ENCODE measurements at regions not wholly inside any gene's neighbourhood (a gene's known extent, or its start where the extent isn't known, plus 50 kb on each side); places are given as distances from the start of the nearest gene placed in this dataset.

- Histone ChIP-seq H3K27me3 (no peaks in the 10 kb centered on the region), H3K36me3 (no peaks in the 10 kb centered on the region), H3K9me3 (no peaks in the 10 kb centered on the region), H3K27ac (no peak overlapping the region), H3K4me3 (replicated peaks in 1 of 3) (no peak overlapping the region), H3K4me1 (no peaks in the 10 kb centered on the region)
- DNase-seq: no peak
- no peak for TF ChIP-seq POLR2A (IDR thresholded peaks at IDR 0.05)
- TF ChIP-seq CTCF (IDR thresholded peaks at IDR 0.05): no peak
- intact Hi-C loops (cut with DNase I): no loop called here
Observed at GRCh38 chr3:117003501-117003900, 293.9 kb downstream of the TUSC7 start.

- Histone ChIP-seq H3K4me3 (replicated peaks in 1 of 3) (no peak overlapping the region), H3K4me1 (no peaks in the 10 kb centered on the region), H3K27ac (no peak overlapping the region), H3K36me3 (no peaks in the 10 kb centered on the region), H3K27me3 (no peaks in the 10 kb centered on the region), H3K9me3 (no peaks in the 10 kb centered on the region)
- intact Hi-C loops (cut with DNase I): no loop called here
- DNase-seq: no peak
- TF ChIP-seq CTCF (IDR thresholded peaks at IDR 0.05): no peak
- TF ChIP-seq POLR2A (IDR thresholded peaks at IDR 0.05): no peak
- 74% methylated on average over 2 of the region's 2 CpGs for WGBS, 2 donors
Observed at GRCh38 chr3:117005274-117005673, 295.7 kb downstream of the TUSC7 start.

- H3K27ac ChIP-seq: no peak overlapping the region
- no peaks in the 10 kb centered on the region for H3K9me3 ChIP-seq
- no peak for DNase-seq
- H3K27me3 ChIP-seq: no peaks in the 10 kb centered on the region
- no peaks in the 10 kb centered on the region for H3K36me3 ChIP-seq
- H3K4me3 ChIP-seq (replicated peaks in 1 of 3): no peak overlapping the region
- TF ChIP-seq CTCF (IDR thresholded peaks at IDR 0.05) (no peak), POLR2A (IDR thresholded peaks at IDR 0.05) (no peak)
- 82 to 84% methylated on average over 2 of the region's 2 CpGs for WGBS, 2 donors
- intact Hi-C loops (cut with DNase I): no loop called here
- H3K4me1 ChIP-seq: no peaks in the 10 kb centered on the region
Observed at GRCh38 chr3:117005911-117006522, 296.4 kb downstream of the TUSC7 start.

GRCh38 chr3:117010318-117010717 lies 300.7 kb downstream of the TUSC7 start:
- intact Hi-C loops (cut with DNase I): loop anchor here (10.0 kb wide), 1 partner anchor 714 kb away; no protein-coding TSS in a partner anchor
- H3K4me1 ChIP-seq: no peaks in the 10 kb centered on the region
- H3K9me3 ChIP-seq: no peaks in the 10 kb centered on the region
- no peaks in the 10 kb centered on the region for H3K36me3 ChIP-seq
- H3K27ac ChIP-seq: no peak overlapping the region
- no peak overlapping the region for H3K4me3 ChIP-seq (replicated peaks in 1 of 3)
- no peak for DNase-seq
- TF ChIP-seq POLR2A (IDR thresholded peaks at IDR 0.05) (no peak), CTCF (IDR thresholded peaks at IDR 0.05) (no peak)
- H3K27me3 ChIP-seq: no peaks in the 10 kb centered on the region
- whole genome bisulfite sequencing, 2 donors: 71 to 75% methylated on average over 1 of the region's 1 CpG

GRCh38 chr3:117011687-117012250 lies 302.2 kb downstream of the TUSC7 start:
- intact Hi-C loops (cut with DNase I): loop anchor here (10.0 kb wide), 1 partner anchor 713 kb away; no protein-coding TSS in a partner anchor

More at GRCh38 chr3:117011687-117012250, 302.2 kb downstream of the TUSC7 start:
- Histone ChIP-seq H3K27ac (no peak overlapping the region), H3K9me3 (no peaks in the 10 kb centered on the region), H3K36me3 (no peaks in the 10 kb centered on the region), H3K4me1 (no peaks in the 10 kb centered on the region), H3K4me3 (replicated peaks in 1 of 3) (no peak overlapping the region), H3K27me3 (no peaks in the 10 kb centered on the region)
- no peak for DNase-seq
- no peak for TF ChIP-seq POLR2A (IDR thresholded peaks at IDR 0.05)
- no peak for TF ChIP-seq CTCF (IDR thresholded peaks at IDR 0.05)
- 63 to 74% methylated on average over 7 of the region's 7 CpGs for WGBS, 2 donors

All from thyroid gland (tissue), 4 donors.